NOMO-1 treated with DMSO at 0.1 percent for 48 hours (cell line): ENCODE measurements at regions not wholly inside any gene's neighbourhood (a gene's known extent, or its start where the extent isn't known, plus 50 kb on each side); places are given as distances from the start of the nearest gene placed in this dataset.
A peak's percentile ranks its signal among the peaks of the same experiment; 100 is the strongest.

Experiments used
- DNase-seq: peaks from one replicate; lab custom pipeline; 2025; ENCODE audit not compliant: unreplicated experiment; lab: John Stamatoyannopoulos, UW

DNA sequence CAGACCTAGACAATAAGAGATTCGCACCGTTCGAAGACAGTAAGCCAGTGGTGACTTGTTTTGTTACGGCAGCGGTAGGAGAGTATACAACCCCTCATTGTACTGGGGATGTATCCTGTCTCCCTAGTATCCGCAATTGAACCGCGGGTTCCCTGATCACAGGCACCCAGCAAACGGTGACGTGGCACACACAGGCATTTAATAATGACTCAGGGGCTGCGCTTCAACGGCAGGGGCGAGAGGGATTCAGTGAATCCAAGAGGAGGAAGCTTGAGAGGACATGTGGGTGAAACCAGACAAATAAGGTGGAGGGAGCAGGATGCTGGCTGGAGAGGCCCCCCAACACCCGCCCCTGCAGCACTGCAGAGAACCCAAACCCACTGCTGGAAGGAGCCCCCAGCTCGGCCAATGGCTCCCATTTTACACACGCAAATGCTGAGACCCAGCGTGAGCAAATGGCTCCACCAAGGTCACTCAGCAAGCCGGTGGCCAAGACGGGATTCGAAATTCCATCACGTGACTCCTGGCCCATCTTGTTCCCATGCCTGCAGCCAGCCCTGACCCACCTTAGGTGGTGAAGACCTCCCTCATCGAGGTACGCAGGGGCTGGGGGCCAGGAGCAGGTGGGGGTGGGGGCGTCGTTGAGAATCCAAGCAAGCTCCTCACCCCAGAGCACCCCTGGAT, 149.9 kb downstream of the SYF2 start:
- DNase-seq = no peak

DNA sequence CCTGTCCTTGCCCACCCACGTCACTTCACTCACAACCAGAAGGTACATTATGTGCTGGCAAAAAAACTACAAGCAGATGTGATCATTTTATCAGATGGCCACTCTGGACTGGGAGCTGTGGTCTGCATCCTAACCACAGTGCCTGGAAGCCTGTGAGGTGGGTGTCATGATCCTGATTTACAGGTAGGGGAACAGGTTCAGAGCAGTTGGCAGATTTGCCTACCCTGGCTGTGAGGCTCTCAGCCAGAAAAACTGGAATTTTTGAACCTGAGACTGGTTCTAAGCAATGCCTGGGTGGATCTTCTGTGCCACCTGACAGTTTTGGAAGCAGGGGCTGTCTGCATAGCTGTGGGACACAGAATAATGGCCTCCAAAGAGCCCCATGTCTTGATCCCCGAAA, 150.8 kb downstream of the SYF2 start:
- DNase-seq = no peak

DNA sequence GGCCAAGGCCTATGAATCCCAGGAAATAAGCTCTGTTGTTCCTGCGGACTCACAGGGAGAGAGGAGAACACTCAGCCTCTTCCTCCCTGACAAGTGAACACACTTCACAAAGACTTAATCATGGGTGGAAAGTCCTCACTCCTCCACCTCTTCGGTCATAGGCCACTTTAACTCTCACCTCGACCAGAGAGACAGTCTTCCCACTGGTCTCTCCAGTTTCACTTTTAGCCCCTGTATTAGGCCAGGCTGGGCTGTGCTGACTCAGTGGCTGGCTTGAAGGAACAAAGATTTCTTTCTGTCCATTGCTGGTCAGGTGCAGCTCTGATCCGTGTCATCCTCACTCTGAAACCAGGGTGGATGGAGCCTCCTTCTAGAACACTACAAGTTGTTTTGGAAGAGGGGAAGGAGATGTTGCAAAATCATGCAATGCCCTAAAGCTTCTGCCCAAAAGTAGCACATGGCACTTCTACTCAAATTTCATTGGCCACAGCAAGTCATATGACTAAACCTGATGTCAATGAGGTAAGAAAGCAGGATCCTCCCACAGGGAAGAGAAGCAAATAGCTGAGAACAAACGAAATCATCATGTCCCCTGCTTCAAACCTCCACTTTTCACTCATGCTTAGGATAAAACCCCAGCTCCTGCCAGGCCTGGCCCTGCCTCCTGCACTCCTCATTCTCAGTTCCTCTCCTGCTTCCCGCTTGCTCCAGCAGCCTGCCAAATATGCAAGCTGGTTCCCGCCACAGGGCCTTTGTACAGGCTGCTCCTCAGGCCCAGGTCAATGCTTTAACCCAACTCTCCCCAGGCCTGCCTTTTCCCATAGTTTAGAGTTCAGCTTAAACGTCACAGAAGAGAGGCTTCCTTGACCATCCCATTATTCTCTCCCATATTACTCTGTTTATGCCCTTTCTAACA, 150.5 kb upstream of the RUNX3 start:
- DNase-seq = peak; percentile 60

DNA sequence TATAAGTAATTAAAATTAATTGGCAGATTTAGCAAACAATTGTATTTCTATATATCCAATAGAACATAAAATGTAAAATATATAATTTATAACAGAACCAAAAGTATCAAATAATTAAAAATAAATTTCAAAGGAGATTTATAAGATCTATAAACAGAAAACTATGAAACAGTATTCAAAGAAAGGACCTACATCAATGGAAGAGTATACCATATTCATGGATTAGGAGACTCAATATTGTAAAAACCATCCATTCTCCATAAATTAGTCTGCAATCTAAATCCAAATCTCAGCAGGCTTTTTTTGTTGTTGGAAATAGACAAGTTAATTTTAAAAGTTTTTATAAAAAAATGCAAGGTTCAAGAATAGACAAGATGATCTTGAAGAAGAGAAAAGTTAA, 149.0 kb upstream of the RUNX3 start:
- no peak for DNase-seq

DNA sequence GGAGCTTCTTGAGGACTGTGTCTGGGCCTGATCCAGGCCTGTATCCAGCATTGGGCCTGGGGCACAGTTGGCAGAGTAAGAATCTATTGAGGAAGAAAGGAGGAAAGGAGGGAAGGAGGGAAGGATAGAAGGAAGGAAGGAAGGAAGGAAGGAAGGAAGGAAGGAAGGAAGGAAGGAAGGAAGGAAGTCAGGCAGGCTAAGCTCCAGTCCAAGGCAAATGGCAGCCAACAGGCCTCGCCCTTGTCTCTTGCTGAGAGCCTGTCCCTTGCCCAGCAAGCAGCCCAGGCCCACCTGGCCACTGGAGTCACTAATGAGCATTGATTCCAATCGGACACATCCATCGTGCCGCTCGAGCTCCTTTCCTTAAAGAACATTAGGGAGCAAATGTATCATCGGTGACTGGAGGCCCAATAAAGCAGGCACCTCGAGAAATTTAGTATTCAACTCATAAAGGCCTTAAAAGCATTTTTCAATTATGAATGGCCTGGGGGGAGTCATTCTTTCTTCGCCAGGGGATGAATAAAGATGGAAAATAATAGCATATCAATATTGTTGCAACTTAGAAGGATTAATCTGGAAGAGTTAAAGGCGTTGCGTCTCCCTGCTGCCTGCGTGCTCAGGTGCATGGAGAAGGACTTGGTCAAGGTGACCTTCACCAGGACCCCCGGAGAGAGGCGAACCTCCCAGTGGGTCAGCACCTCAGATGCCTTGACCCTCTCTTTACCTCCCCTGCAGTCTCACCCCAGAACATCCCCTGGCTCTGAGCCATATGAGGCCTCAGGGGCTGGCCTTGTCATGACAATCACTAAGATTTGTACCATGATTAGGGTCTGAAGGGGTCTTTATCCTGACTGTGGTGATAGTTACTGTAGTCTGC, 144.5 kb upstream of the RUNX3 start:
- no peak for DNase-seq

DNA sequence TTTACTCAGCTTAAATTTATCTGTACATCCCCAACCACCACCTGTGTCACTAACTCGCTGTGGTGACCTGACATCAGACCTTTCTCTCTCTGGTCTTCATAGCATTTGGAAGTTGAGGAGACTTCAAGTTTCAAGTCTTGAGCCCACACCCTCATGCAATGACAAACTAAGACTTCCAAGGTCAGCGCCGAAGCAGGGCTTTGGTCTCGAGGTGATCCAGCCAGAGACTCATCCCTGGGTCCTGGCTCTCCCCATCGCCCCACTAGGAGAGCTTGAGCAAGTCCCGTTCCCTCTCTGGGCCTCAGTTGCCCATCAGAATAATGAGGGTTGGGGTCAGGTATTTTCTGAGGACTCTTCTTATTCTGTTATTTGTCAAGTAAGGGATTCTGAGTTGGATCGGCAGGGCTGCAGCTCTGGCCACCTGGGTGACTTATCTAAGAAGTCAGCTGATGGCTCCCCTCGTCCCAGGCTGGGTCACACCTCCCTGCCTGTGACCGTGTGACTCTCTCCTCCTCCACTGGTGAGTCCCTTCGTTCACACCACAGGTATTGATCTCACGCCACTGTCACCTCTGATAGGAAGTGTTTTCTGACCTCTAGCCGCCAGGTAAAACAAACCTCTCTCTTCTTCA, 143.7 kb upstream of the RUNX3 start:
- no peak for DNase-seq

DNA sequence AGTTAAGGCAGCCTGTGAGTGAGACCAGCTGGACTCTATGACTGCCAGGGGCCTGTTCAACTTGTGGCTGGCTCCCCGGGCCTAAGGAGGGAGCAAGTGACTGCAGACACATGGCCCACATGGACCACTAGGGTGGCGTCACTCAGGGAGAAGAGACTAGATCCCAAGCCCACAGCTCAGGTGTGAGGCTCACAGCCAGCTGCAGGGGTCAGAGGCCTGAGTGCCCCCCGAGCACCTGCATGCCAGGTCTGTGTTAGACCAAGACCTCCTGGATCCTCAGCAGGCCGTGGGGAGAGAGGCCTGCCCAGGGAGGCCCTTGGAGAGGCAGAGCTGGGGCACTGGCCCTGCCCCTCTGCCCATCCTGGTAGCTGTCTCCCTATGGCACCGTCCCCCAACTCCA, 142.4 kb upstream of the RUNX3 start:
- DNase-seq = no peak

DNA sequence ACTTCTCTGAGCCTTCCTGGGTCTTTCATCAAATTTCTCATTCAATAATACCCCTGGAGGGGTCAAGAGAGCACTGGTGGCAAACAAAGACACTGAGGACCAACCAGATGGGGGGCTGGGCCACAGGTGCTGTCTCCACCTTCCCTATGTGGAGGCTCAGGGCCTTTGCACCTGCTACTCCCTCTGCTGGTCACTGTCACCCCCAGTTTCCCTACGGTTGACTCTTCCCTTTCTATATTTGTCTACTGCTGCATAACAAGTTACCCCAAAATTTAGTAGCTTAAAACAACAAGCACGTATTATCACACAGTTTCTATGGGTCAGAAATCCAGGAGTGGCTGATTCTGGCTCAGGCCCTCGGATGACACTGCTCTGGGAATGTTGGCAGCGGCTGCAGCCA, 138.8 kb upstream of the RUNX3 start:
- no peak for DNase-seq

DNA sequence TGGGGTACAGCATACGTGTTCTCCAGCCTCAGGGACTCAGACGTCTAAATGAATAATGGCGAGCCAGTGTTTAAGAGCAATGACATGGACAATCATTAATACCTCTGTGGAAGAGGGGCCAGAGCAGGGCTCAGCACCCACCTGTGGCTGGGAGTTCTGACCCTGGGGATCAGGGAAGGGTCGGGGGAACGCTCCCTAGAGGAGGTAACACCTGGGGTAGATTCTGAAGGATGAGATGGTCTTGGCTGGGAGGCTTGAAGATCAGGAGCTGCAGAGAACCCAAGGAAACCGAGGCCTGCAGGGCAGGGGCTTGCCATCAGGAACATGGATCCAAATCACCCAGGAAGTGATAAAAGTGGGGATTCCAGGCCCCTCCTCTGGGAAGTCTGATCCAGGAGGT, 138.2 kb upstream of the RUNX3 start:
- DNase-seq = no peak

DNA sequence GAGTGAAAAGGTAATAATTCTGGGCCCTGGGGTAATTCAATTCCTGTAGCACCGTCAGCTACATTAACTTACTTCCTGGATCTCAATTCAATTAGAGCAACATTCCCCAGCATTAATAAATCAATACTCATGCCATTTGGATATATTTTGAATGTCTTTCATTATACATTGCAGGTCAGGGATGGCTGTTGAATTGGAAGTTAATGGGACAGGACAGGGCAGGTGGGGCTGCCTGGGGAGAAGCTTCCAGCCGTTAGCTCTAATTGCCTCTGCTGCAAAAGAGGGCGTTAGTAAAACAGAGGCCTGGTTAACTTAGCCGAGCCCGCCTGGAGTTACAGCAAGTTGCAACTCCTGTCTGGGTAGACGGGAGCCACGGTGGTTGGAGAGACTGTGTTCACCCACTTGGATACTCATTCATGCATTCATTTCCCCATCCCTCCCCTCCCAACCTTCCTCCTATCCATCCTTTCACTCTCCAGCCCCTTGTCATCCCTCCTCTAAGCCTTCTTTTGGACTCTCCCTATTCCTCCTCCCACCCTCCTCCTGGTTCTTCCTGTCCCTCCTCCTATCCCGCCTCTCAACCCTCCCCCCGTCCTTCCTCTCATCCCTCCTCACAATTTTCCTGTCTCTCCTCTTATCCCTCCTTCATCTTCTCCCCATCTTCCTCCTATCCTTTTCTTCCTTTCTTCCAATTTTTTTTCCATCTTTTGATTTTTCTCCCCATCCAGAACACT, 137.6 kb upstream of the RUNX3 start:
- DNase-seq = no peak

DNA sequence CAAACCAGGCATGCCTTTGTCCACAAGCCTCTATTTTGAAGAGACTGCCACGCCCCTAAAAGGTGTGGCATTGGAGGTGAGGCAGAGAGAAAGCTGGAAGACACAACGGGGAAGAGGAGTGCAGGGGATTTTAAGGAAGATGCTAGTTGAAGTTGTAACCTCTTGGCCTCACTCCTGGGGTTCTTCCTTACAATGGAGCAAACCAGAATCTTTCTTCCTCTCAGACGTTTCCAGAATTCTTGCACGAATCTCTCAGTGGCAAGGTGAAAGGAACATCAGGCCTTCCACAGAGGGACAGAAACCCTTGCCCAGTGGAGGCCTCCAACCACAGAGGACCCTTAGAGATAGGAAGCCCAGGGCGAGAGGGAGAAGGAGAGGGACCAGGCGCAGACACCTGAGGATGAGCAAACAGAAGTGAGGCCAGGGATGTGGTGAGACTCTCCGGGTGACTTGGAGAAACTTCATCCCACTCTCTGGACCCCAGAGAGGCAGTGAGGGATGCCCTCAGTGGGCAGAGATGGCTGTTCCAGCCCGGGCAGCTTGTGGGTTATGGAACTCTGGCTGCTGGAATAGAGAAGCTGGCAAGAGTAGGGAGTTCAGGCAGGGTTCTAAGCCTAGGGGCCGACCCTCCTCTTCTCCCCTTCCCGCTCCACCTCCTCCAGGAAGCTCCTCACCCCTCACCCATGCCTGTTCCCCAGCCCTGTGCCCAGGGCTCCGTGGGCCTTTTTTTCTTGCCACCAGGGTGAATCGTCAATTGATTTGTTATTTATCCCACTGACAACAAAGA, 136.8 kb upstream of the RUNX3 start:
- DNase-seq = no peak

DNA sequence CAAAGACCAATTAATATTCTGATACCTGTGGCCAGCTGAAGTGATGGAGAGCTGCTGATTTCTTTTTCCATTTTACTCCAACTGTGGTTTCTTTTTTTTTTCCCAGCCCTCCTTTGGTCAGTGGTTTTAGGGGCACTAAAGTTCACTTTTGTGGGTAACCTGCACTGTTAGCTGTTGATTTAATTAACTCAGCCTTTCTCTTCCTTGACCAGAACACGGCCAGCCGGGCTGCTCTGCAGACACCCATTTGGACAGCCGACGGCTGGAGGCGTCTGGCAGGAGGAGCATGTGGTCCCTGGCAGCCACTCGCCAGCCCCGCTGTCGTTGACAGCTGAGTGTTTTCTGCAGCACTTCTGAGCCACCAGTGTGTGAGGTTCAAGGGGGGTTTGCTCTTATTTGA, 136.2 kb upstream of the RUNX3 start:
- no peak for DNase-seq

DNA sequence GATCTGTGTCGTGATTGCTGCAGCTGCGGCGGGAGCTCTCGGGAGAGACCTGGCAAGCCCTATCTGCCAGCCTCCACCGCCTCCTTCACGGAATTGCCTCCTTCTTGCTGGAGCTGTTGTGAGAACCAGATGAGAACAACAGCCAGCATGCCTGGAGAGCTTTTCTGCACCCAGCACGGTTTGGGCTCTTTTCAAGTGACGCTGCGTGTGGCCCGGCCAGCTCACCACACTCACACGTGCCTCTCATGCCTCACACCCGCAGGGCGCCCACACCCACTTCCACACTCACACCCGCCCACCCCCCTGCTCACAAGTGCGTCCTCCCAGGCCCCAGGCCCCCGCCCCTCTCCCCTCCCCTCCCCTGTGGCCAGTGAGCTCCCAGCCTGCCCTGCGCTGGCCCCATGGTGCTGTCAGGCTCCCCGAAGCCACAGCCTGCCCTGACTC, 135.7 kb upstream of the RUNX3 start:
- DNase-seq = no peak

DNA sequence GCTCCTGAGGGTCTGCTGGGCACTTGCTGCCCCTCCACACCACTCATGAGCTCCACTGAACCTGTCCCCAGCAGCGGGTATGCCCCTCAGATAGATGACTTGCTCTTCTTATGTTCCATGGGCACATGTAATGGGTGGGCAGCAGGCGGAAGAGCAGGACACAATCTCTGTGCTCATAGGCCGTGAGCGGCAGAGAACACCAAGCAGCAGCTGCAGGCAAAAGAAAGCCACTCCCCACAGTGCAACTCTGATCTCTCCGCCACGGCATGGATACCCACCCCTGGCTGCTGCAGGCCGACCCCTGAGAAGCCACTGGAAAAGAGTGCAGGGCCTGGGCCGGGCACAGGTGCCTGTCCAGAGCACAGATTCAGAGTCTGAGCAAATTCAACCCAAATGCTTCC, 135.2 kb upstream of the RUNX3 start:
- no peak for DNase-seq

DNA sequence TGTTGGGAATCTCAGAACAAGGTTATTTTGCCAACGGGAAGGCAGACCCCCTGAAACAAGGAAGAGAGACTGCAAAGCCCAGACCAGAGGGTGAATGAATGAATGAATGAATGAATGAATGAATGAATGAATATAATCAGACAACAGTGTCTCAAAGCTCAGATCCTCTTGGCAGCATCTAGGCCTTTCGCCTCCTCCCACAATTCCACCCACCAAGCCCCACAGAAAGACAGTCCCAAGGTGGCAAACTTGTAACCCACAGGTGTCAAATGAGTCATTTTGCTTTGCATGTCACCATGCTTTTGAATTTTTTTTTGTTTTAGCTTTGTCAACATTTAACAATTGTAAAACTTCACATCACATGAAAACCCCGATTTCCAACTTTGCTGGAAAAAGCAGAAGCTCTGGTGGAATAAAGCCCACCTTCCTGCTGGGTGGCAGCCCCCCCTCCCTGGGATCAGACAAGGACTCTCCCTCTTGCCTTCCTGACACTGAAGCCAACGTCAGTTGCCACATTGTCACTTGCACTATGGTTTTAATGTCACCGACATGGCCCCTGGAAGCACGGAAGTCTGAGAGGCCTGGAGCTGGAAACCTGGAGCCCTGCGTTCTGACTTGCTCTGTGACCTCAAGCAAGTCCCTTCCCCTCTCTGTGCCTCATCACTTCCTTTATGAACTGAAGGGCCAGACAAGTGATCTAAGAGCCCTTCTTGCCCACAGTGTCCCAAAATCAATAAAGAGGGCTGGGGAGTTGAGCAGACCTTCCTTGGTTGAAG, 134.6 kb upstream of the RUNX3 start:
- no peak for DNase-seq

DNA sequence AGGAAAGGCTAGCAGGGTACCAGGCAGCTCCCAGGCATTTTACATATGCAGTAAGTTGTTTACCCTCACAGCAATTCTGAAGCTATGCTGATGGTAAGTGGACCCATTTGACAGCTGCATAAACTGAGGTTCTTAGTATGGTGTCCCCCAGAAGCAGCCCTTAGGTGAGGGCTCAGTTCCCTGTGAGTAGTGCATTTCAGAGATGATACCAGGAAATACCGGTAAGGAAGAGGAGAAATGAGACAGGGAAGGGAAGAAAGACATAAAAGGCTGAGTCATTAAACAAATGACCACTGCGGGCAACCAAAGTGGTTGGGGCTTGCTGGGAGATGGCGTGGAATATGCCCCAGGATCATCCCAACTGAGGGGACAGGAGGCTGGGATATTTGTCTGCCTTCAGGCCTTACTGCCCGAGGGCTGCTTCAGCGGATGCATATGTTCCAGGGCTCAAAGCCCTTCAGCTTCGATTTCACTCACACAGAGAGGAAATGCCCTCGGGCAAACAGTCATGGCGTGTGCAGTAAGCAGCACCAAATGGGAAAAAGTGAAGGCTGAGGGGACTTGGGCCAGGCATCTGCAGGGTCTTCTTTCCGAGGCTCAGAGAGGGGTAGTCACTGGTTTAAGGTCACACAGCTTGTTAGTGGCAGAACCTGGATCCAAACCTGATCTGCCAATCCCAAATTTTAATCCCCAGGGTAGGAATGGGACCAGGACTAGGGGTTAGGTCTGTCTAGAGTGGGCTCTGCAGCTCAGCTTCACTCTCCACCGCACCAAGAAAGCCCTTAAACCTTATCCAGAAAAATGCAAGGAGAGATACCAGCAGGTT, 133.7 kb upstream of the RUNX3 start:
- no peak for DNase-seq

DNA sequence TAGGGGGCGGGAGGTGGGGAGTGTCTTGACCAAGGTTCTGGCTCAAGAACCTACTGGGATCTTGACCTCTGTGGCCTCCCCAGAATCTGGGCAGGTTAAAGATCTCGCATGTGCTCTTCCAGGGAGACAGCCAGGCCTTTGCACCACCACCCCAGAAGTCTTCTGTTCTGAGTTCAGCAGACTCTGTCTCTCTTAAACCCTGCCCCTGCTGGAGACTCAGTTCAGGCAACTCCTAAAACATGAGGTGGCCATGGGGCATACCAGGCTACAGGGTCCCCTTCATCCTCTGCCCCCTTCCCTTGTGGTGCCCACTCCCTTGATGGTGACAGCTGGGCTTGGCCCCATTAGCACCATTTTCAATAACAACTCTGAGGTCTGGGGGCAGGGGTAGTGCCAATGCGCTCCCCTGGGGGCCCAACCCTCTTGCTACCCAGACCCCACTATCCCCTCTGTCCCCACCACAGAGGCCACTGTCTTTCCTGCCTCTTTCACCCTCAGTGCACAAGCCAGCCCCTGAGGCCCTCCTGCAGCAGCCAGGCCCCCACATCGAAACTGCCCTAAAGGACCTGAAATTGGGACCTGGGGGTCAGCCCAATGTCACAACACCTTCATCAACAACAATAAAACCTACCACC, 132.7 kb upstream of the RUNX3 start:
- DNase-seq = no peak
